ENCODE measurements at regions not wholly inside any gene's neighbourhood (a gene's known extent, or its start where the extent isn't known, plus 50 kb on each side); places are given as distances from the start of the nearest gene placed in this dataset.
A peak's percentile ranks its signal among the peaks of the same experiment; 100 is the strongest.

GRCh38 chr11:133606124-133606523 is 73.8 kb upstream of the OPCML start:
- no peak overlapping the region for H3K4me3 ChIP-seq (ENCODE audit: low read length in 3 of 3)
- DNase-seq (peak in 2 of 5 donors; percentile 42), FAIRE-seq (no peak)
- H3K27ac ChIP-seq (ENCODE audit: low read depth in 2 of 2, low read length in 2 of 2), result no peak overlapping the region
- no peaks in the 10 kb centered on the region for H3K4me1 ChIP-seq (ENCODE audit: control insufficient read depth in 2 of 3, insufficient read depth in 2 of 3, low read depth in 1 of 3, low read length in 3 of 3)
- no peak for TF ChIP-seq CTCF (IDR thresholded peaks at IDR 0.05; ENCODE audit: borderline replicate concordance, extremely low read depth, insufficient read depth)
- H3K27me3 ChIP-seq (ENCODE audit: control insufficient read depth, insufficient read depth, low read length), result no peaks in the 10 kb centered on the region
- no peaks in the 10 kb centered on the region for H3K36me3 ChIP-seq (ENCODE audit: control insufficient read depth in 2 of 3, insufficient read depth in 3 of 3, low read length in 3 of 3)
- intact Hi-C loops (cut with DNase I), result no loop called here
- H3K9me3 ChIP-seq (ENCODE audit: control insufficient read depth in 2 of 3, insufficient read depth in 1 of 3, low read length in 3 of 3), result peaks cover 0 to 5% (median 0%) of the 10 kb centered on the region in 3 donors
- H3K9ac ChIP-seq (ENCODE audit: low read length in 3 of 3), result no peak overlapping the region

- intact Hi-C loops (cut with DNase I), result no loop called here
These were observed 73.2 kb upstream of the OPCML start for GRCh38 chr11:133605482-133605881.

DNA sequence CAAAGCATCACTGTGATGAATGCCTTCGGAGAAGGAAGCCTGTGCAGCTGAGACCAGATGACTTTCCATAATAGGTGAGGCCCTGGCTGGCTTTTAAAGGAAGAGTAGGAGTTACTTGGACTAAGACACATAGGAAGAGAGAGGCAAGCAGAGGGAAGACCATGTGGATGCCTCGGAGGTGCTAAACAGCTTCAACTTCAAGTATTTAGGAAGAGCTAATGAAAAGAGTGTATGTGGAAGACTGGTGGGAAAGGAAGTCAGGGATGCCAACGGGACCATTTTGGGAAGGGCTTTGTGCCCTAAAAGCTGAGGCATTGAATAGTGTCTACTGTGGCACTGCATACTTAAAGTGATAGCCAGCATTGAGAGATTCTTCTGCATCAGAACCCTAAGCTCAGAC is 69.3 kb upstream of the OPCML start:
- H3K4me3 ChIP-seq (ENCODE audit: low read length in 3 of 3), result no peak overlapping the region
- no peaks in the 10 kb centered on the region for H3K36me3 ChIP-seq (ENCODE audit: control insufficient read depth in 2 of 3, insufficient read depth in 3 of 3, low read length in 3 of 3)
- H3K4me1 ChIP-seq (ENCODE audit: control insufficient read depth in 2 of 3, insufficient read depth in 2 of 3, low read depth in 1 of 3, low read length in 3 of 3), result no peaks in the 10 kb centered on the region
- FAIRE-seq (no peak), DNase-seq (no peak)
- no peaks in the 10 kb centered on the region for H3K9me3 ChIP-seq (ENCODE audit: control insufficient read depth in 2 of 3, insufficient read depth in 1 of 3, low read length in 3 of 3)
- TF ChIP-seq CTCF (IDR thresholded peaks at IDR 0.05; ENCODE audit: borderline replicate concordance, extremely low read depth, insufficient read depth), result no peak
- H3K27me3 ChIP-seq (ENCODE audit: control insufficient read depth, insufficient read depth, low read length), result no peaks in the 10 kb centered on the region
- no peak overlapping the region for H3K27ac ChIP-seq (ENCODE audit: low read depth in 2 of 2, low read length in 2 of 2)
- intact Hi-C loops (cut with DNase I), result no loop called here
- H3K9ac ChIP-seq (ENCODE audit: low read length in 3 of 3), result no peak overlapping the region

More at GRCh38 chr11:133605482-133605881, 73.2 kb upstream of the OPCML start:
- no peak overlapping the region for H3K4me3 ChIP-seq (ENCODE audit: low read length in 3 of 3)
- FAIRE-seq (no peak), DNase-seq (peak in 1 of 5 donors; percentile 17)
- TF ChIP-seq CTCF (IDR thresholded peaks at IDR 0.05; ENCODE audit: borderline replicate concordance, extremely low read depth, insufficient read depth), result no peak
- H3K27ac ChIP-seq (ENCODE audit: low read depth in 2 of 2, low read length in 2 of 2), result no peak overlapping the region
- H3K9ac ChIP-seq (ENCODE audit: low read length in 3 of 3), result no peak overlapping the region
- H3K27me3 ChIP-seq (ENCODE audit: control insufficient read depth, insufficient read depth, low read length), result no peaks in the 10 kb centered on the region
- no peaks in the 10 kb centered on the region for H3K9me3 ChIP-seq (ENCODE audit: control insufficient read depth in 2 of 3, insufficient read depth in 1 of 3, low read length in 3 of 3)
- H3K36me3 ChIP-seq (ENCODE audit: control insufficient read depth in 2 of 3, insufficient read depth in 3 of 3, low read length in 3 of 3), result no peaks in the 10 kb centered on the region
- no peaks in the 10 kb centered on the region for H3K4me1 ChIP-seq (ENCODE audit: control insufficient read depth in 2 of 3, insufficient read depth in 2 of 3, low read depth in 1 of 3, low read length in 3 of 3)

- TF ChIP-seq CTCF (IDR thresholded peaks at IDR 0.05; ENCODE audit: borderline replicate concordance, extremely low read depth, insufficient read depth), result no peak
- H3K36me3 ChIP-seq (ENCODE audit: control insufficient read depth in 2 of 3, insufficient read depth in 3 of 3, low read length in 3 of 3), result no peaks in the 10 kb centered on the region
- intact Hi-C loops (cut with DNase I), result no loop called here
- H3K9ac ChIP-seq (ENCODE audit: low read length in 3 of 3), result no peak overlapping the region
- peak in 4 of 5 donors; percentile 79 to 87 (median 83) for DNase-seq
- H3K9me3 ChIP-seq (ENCODE audit: control insufficient read depth in 2 of 3, insufficient read depth in 1 of 3, low read length in 3 of 3), result no peaks in the 10 kb centered on the region
- H3K27ac ChIP-seq (ENCODE audit: low read depth in 2 of 2, low read length in 2 of 2), result no peak overlapping the region
- no peaks in the 10 kb centered on the region for H3K27me3 ChIP-seq (ENCODE audit: control insufficient read depth, insufficient read depth, low read length)
- H3K4me1 ChIP-seq (ENCODE audit: control insufficient read depth in 2 of 3, insufficient read depth in 2 of 3, low read depth in 1 of 3, low read length in 3 of 3), result no peaks in the 10 kb centered on the region
- no peak for FAIRE-seq
- no peak overlapping the region for H3K4me3 ChIP-seq (ENCODE audit: low read length in 3 of 3)
These were observed 68.5 kb upstream of the OPCML start for GRCh38 chr11:133600786-133601185.
